ENCODE measurements at regions not wholly inside any gene's neighbourhood (a gene's known extent, or its start where the extent isn't known, plus 50 kb on each side); places are given as distances from the start of the nearest gene placed in this dataset.
"Not testable (repeated sequence)": the region's sequence is repeated elsewhere in the genome, so short reads cannot be mapped to it uniquely, and the experiment has no call there.

- not testable (repeated sequence) for DNase-seq
These were observed 52.3 kb downstream of the SEPTIN7 start for GRCh38 chr7:35853194-35853593.

GRCh38 chr7:35854311-35854710 is 53.5 kb downstream of the SEPTIN7 start:
- no peak for DNase-seq

DNA sequence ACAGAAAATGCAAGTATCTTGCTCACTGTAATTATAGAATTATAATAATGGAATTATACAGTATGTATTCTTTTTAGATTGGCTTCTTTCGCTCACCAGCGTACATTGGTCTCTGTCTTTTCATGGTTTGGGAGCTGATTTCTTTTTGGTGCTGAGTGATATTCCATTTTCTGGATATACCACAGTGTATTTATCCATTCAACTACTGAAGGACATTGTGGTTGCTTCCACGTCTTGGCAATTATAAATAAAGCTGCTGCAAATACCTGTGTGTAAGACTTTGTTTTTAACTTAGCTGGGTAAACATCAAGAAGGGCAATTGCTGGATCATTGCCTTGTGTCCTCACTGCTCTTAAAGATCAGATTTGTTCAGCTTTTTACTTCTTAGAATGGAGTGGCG is 55.3 kb downstream of the SEPTIN7 start:
- no peak for DNase-seq

DNA sequence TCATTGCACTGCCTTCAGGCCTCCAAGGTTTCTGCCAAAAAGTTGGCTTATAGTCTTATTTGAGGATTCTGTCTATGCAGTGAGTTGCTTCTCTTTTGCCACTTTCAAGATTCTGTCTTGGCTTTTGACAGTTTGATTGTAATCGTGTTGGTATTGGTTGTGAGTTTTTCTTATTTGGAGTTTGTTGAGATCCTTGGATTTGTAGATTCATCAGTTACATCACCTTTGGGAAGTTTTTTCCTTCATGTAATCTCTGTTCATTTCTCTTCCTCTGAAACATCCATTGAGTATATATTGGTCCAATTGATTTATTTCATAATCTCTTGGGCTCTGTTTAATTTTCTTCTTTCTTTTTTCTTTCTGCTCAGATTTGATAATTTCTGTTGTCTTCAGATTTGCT is 59.8 kb downstream of the SEPTIN7 start:
- no peak for DNase-seq

GRCh38 chr7:35865287-35865686 is 64.4 kb downstream of the SEPTIN7 start:
- DNase-seq = no peak

DNA sequence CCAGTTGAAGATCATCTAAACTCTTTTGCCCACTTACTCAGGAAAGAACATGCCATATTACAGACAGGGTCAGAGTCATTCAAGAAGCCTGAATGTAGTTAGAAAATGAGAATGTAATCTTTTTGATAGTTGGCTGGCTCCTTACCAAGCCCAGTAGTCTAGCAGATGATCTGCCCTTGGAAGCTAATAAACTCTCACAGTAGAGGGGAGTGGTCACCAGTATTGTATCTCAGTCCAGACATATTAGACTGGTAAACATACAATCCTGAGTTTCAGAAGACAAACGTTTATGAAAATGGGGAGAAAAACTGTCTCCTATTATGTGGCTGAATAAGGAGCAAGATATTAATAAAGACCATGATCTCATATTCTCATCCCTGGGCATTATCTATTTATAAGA is 65.3 kb downstream of the SEPTIN7 start:
- no peak for DNase-seq

DNA sequence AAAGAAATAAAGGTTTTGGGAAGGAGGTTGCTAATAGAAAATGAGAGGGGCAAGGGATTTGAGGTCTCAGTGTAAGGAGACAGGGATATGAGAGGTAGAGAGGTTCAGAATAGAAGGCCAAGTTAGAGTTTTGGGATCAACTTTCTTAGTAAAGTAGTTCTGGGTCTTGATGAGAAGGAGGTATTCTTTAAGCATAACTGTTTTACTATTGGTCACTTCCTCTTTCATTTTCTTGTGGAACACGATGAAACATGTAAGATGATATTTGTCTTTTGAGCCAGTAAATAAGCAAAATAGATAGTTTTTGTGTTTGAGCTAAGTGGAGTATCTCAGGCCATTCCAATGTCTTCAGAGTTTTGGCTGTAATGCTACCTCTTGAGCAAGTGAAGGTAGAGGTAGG is 68.3 kb downstream of the SEPTIN7 start:
- not testable (repeated sequence) for DNase-seq

- no peak for DNase-seq
These were observed 69.0 kb downstream of the SEPTIN7 start for GRCh38 chr7:35869810-35870209.

- DNase-seq = no peak
These were observed 71.0 kb downstream of the SEPTIN7 start for GRCh38 chr7:35871856-35872255.

DNA sequence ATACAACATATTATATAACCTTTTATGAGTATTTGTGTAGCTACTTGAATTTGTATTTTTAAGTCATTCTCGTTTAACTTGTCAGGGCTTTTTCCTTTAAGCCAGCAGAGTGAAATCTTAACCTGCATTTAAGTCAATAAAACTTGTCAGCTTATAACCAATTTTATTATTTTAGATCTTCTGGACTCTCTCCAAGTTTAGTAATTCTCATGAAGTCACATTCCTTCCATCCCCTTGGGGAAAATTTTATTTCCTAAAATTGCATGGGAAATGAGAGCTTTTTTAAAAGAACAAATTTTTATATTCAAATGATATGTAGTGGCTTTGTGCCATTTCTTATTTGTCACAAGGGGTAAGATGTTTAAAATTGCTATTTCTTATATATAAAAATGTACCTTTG is 74.0 kb downstream of the SEPTIN7 start:
- no peak for DNase-seq

DNA sequence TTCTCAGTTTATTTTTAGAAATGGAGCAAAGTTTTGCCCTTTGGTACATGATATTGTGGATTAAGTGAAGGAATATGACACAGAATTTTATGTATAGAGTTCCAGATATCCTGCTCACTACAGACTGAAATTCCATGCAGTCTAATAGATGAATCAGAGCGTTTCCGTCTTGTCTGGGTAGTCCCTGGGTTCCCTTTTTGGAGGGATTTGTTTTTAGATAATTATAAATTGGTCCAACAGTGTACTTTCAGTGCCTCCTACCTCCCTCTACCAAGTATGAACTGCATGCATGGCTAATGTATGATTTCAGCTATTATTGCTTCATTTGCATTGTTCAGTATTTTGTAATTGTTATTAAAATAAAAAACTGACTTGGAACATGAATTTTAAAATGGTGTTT is 74.4 kb downstream of the SEPTIN7 start:
- DNase-seq = no peak

DNA sequence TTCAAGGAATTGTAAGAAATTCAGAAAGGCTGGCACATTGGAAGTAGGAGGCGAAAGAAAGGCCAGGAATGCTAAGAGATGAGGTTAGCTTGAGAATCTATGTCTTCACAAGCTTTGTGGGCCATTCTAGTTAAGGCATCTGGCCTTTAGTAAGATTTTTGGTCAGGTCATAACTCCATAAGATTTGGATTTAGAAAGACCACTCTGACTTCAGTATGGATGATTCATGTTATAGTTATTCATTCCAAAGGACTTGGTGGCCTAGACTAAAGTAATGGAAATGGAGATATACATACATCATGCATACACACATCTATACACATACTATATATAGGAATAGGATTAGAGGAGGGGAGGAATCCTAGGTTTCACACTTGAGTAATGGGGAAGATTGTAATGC is 77.5 kb downstream of the SEPTIN7 start:
- DNase-seq = no peak

GRCh38 chr7:35887430-35887829 is 86.6 kb downstream of the SEPTIN7 start:
- DNase-seq = not testable (repeated sequence)

DNA sequence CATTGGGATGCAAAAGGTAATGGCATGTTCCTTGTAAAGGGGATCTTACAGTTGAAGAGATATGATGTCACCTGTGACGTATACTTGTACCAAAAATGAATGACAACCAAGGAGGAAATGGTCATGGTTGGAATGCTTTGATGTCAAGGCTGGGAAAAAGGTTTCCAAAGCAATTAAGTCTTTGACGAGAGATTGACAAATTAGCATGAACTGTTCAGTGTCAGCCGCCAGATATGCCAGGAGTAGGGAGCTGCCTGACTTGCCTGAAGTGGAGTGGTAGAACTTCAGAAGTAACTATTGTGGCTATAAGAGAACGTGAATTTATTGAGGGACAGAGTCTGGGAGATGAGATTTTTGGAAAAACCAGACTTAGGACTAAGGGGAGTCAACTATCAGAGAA is 88.1 kb downstream of the SEPTIN7 start:
- no peak for DNase-seq

DNA sequence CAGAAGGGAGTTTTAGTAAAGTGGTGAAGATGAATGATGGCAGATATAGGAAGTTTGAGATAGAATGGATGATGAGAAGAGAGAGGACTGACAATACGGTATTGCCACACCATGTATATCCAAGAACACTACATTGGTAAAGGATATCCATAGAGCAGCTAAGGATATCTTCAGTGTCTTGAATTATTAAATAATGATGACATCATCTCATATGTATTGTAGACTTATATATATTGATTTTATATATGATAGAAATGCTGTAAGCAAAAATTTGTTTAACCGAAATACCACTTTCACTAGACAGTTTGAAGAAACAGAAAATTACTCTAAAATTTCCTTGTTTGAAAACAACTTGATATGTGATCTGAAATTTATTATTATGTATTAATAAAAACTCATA is 89.0 kb downstream of the SEPTIN7 start:
- no peak for DNase-seq

DNA sequence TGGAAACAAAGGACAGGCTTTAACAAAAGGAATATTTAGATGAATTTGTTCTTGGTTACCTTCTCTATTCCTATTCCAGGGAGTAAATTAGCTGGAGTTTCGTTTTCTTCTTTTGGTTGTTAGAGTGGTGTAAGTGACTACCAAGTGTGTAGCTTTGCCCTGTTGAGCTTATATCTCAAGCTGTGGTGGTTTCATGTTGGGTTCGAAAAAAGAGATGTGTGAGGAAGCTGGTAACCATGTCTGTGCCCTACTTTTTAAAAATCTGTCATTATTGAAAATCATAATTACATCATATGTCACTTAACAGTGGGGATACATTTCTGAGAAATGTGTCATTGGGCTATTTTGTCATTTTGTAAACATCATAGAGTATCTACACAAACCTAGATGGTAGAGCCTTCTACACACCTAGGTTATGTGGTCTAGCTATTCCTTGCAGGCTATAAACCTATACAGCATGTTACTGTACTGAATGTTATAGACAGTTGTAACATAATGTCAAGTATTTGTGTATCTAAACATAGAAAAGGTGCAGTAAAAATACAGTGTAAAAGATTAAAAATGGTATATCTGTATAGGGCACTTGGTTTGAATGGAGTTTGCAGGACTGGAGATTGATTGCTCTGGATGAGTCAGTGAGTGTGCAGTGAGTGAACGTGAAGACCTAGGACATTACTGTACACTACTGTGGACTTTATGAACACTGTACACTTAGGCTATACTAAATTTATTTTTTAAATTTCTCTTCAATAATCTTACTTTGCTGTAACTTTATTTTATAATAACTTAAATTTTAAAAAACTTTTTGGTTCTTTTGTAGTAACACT is 90.4 kb downstream of the SEPTIN7 start:
- DNase-seq = no peak

DNA sequence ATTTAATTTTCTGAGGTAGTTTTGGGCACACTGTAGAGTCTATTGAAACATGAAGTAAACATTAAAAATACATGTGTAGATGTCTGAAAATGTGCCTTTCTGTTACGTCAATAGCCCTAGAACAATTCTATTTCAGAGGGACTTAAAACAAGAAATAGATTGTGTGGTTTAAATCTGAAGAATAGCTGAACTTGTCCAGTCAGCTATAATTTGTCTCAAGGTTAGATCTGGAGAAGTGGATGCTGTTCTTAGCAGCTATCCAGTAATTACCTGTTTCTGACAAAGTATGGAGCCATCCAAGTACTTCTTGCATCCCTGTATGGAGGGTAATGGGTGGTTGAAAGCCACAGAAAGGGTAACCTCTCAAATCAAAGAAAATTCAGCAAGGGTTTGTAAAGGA is 92.8 kb downstream of the SEPTIN7 start:
- no peak for DNase-seq

GRCh38 chr7:35894721-35895120 is 93.9 kb downstream of the SEPTIN7 start:
- no peak for DNase-seq

DNA sequence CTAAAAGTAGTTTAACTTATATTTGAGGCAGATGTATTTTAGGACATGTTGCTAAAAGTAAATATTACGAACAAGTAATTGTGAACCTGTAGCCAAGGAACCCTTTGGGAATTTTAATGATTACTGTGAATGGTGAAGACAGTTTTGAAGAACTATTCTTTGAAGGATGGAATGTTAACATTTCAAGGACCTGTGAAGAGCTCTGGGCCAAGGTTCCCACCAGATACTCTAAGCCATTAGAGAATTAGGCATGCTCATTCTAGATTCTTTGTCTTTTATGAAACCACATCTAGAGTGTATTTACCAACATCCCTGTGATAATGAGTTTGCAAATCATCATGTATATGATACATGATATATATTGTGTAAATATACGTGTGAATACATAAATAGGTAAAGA is 99.8 kb downstream of the SEPTIN7 start:
- DNase-seq = no peak

DNA sequence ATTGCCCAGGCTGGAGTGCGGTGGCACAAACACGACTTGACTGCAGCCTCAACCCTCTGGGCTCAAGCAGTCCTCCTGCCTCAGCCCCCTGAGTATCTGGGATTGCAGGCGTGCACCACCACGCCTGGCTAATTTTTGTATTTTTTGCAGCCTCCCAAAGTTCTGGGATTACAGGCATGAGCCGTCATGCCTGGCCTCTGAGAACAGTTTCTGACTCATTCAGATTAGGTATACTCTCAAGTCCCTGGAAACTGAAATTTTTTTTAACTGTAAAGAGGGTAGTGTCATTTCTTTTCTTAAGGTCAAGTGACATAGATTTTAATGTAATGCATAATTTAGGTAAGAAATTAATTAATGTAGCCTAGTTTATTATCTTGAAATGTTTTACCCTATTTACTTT is 104.7 kb downstream of the SEPTIN7 start:
- DNase-seq = no peak

GRCh38 chr7:35906191-35906908 is 105.5 kb downstream of the SEPTIN7 start:
- peak; percentile 65 for DNase-seq

GRCh38 chr7:35908331-35909216 is 107.7 kb downstream of the SEPTIN7 start:
- DNase-seq = no peak

DNA sequence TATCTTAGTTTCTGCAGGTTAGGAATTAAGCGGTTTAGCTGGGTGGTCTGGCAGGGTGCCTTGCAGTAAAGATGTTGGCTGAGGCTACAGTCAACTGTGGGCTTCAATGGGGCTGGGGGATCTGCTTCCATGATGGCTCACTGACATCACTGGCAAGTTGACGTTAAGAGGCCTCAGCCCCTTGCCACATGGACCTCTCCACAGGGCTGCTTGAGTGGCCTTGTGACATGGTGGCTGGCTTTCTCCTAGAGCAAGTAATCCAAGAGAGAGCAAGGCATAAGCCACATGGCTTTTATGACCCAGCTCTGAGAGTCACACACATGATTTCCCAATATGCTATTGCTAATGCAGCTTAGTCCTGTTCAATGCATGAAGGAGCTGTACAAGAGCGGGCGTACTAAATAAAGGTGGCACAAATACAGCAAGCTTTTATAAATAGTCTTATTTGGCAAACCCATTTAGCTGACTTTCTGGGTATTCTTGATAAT is 109.1 kb downstream of the SEPTIN7 start:
- DNase-seq = no peak
